ENCODE measurements at regions not wholly inside any gene's neighbourhood (a gene's known extent, or its start where the extent isn't known, plus 50 kb on each side); places are given as distances from the start of the nearest gene placed in this dataset.

DNA sequence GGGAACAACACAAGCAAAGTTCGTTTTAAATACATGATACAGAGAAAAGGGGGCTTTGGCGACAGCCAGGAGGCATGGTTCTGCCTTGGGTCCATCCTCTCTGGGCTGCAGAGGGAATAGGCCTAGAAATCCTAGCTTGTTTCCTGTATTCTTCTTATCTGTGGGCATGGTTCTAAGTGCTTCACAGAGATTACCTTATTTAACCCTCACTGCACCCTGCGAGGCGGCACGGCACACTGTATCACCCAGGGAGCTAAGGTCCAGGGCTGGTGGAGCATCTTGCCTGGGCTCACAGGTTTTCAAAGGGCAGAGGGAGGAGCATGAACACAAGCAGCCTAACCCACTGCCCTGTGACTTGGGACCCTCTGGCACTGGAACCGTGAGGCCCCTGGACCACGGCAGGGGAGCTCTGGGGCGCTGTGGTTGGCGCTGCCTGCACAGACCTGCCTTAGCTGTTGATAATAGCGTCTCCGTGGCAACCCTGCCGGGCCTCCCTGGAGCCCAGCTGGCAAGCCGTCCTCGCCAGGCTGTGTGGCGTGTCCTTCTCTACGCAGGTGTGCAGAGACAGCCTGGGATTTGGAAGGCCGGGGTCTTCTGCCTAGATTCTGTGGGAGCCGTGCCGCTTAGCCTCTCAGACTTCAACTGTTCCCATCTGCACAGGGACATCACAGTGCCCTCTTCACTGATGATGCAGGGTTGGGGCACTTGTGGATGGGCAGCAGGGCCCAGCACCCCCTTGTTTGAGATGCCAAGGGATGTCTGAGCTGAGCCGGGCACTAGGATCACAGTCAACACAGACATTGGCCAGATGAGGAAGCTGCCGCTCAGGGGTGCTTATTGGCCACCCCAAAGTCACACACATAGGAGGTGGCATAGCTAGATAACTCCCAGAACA, 154.6 kb upstream of the TLE3 start:
- TF ChIP-seq, protein P1, sequence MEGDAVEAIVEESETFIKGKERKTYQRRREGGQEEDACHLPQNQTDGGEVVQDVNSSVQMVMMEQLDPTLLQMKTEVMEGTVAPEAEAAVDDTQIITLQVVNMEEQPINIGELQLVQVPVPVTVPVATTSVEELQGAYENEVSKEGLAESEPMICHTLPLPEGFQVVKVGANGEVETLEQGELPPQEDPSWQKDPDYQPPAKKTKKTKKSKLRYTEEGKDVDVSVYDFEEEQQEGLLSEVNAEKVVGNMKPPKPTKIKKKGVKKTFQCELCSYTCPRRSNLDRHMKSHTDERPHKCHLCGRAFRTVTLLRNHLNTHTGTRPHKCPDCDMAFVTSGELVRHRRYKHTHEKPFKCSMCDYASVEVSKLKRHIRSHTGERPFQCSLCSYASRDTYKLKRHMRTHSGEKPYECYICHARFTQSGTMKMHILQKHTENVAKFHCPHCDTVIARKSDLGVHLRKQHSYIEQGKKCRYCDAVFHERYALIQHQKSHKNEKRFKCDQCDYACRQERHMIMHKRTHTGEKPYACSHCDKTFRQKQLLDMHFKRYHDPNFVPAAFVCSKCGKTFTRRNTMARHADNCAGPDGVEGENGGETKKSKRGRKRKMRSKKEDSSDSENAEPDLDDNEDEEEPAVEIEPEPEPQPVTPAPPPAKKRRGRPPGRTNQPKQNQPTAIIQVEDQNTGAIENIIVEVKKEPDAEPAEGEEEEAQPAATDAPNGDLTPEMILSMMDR (IDR thresholded peaks at IDR 0.05) = no peak
- no peak for TF ChIP-seq POLR2A (IDR thresholded peaks at IDR 0.05)
